HEK293T (cell line): ENCODE measurements at regions not wholly inside any gene's neighbourhood (a gene's known extent, or its start where the extent isn't known, plus 50 kb on each side); places are given as distances from the start of the nearest gene placed in this dataset.

Source experiments
- CTCF ChIA-PET: fragments of 350-600 bp; formaldehyde crosslinking; extraction: SDS; loops from one replicate; lab custom pipeline; 2021; ENCODE audit warnings: antibody characterized with exemption, inconsistent platforms; lab: Yijun Ruan, JAX
- POLR2A ChIA-PET: fragments of 350-600 bp; formaldehyde crosslinking; extraction: SDS; loops from one replicate; lab custom pipeline; 2020; ENCODE audit warnings: antibody characterized with exemption, inconsistent platforms; lab: Yijun Ruan, JAX
- DNase-seq: peaks from one replicate; pipeline ENCODE4 v3.0.0; 2012; ENCODE audit warnings: mixed read lengths; ENCODE audit errors: extremely low spot score
- ARNT ChIP-seq: fragments of 450-650 bp; IDR thresholded peaks from 2 replicates; pipeline ENCODE4 v1.6.1; 2017; ENCODE audit warnings: mild to moderate bottlenecking
- BHLHE40 ChIP-seq: fragments of 450-650 bp; IDR thresholded peaks from 2 replicates; pipeline ENCODE4 v1.6.1; 2016; ENCODE audit warnings: mild to moderate bottlenecking, moderate library complexity, borderline replicate concordance
- CTBP1 ChIP-seq: fragments of 450-650 bp; IDR thresholded peaks from 2 replicates; pipeline ENCODE4 v1.6.1; 2016; ENCODE audit warnings: borderline replicate concordance
- ELF4 ChIP-seq: fragments of 450-650 bp; IDR thresholded peaks from 2 replicates; pipeline ENCODE4 v1.6.1; 2017; ENCODE audit warnings: antibody characterized with exemption
- FOXA1 ChIP-seq: fragments of 450-650 bp; IDR thresholded peaks from 2 replicates; pipeline ENCODE4 v1.6.1; 2016; ENCODE audit warnings: mild to moderate bottlenecking
- FOXK2 ChIP-seq: fragments of 450-650 bp; IDR thresholded peaks from 2 replicates; pipeline ENCODE4 v1.6.1; 2016; ENCODE audit warnings: mild to moderate bottlenecking
- FOXM1 ChIP-seq: fragments of 450-650 bp; IDR thresholded peaks from 2 replicates; pipeline ENCODE4 v1.6.1; 2017; ENCODE audit warnings: mild to moderate bottlenecking, borderline replicate concordance
- HDGF ChIP-seq: fragments of 450-650 bp; IDR thresholded peaks from 2 replicates; pipeline ENCODE4 v1.6.1; 2017; ENCODE audit warnings: antibody characterized with exemption, borderline replicate concordance
- L3MBTL2 ChIP-seq: fragments of 450-650 bp; conservative IDR thresholded peaks from 2 replicates; pipeline ENCODE4 v1.6.1; 2016; ENCODE audit warnings: mild to moderate bottlenecking
- LEF1 ChIP-seq: fragments of 450-650 bp; IDR thresholded peaks from 2 replicates; pipeline ENCODE4 v1.6.1; 2017; ENCODE audit warnings: mild to moderate bottlenecking, borderline replicate concordance
- NFRKB ChIP-seq: fragments of 450-650 bp; IDR thresholded peaks from 2 replicates; pipeline ENCODE4 v1.6.1; 2016; ENCODE audit warnings: mild to moderate bottlenecking, moderate library complexity
- SP1 ChIP-seq: fragments of 450-650 bp; IDR thresholded peaks from 2 replicates; pipeline ENCODE4 v1.6.1; 2017
- SUZ12 ChIP-seq: fragments of 450-650 bp; IDR thresholded peaks from 2 replicates; pipeline ENCODE4 v1.6.1; 2016; ENCODE audit warnings: mild to moderate bottlenecking
- TARDBP ChIP-seq: fragments of 450-650 bp; IDR thresholded peaks from 2 replicates; pipeline ENCODE4 v1.6.1; 2016
- ZNF384 ChIP-seq: fragments of 450-650 bp; IDR thresholded peaks from 2 replicates; pipeline ENCODE4 v1.6.1; 2016
- TF ChIP-seq, protein P1 (sequence below): fragments of 450-650 bp; IDR thresholded peaks from 2 replicates; pipeline ENCODE4 v1.6.1; 2016

GRCh38 chr15:93479715-93480114, 390.7 kb upstream of the RGMA start:
- CTCF ChIA-PET = no interaction called here
- DNase-seq = no peak
- POLR2A ChIA-PET = no interaction called here
- TF ChIP-seq L3MBTL2 = no peak
- TF ChIP-seq NFRKB = no peak
- no peak for TF ChIP-seq ARNT
- TF ChIP-seq FOXM1 = no peak
- no peak for TF ChIP-seq HDGF
- TF ChIP-seq SUZ12 = no peak

- ChIA-PET POLR2A (no interaction called here), CTCF (no interaction called here)
- DNase-seq = no peak
Observed at GRCh38 chr15:93478947-93479346, 389.9 kb upstream of the RGMA start.

DNA sequence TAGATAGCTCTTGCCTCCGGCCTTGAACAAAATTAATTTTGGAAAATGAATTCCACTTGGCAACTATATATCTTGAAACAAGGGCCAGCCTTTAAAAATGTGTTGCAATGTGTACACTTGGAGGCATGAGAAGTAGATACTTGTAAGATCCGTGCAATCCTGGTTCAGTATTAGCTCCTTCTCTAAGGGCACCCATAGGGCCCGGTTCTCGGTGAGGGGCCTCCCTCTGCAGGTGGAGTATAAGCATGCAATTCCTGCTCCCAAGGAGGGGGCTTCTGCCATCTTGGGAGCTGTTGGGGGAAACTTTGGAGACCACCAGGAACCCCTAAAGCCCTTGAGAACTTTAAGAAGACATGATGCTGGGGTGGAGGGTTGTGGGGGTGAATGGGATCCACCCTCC, 388.7 kb upstream of the RGMA start:
- CTCF ChIA-PET = interaction anchor here (1.1 to 1.4 kb wide), 2 partner anchors 13 to 448 kb away, joined by 3 to 4 read pairs; no protein-coding TSS in a partner anchor
- POLR2A ChIA-PET = no interaction called here
- DNase-seq = no peak
- TF ChIP-seq ARNT (no peak), TARDBP (no peak), NFRKB (no peak), SP1 (no peak), FOXK2 (no peak), FOXM1 (no peak), ZNF384 (no peak), HDGF (no peak), L3MBTL2 (no peak), BHLHE40 (no peak), FOXA1 (no peak), SUZ12 (no peak), ELF4 (no peak), CTBP1 (no peak), LEF1 (no peak)
- TF ChIP-seq, protein P1, sequence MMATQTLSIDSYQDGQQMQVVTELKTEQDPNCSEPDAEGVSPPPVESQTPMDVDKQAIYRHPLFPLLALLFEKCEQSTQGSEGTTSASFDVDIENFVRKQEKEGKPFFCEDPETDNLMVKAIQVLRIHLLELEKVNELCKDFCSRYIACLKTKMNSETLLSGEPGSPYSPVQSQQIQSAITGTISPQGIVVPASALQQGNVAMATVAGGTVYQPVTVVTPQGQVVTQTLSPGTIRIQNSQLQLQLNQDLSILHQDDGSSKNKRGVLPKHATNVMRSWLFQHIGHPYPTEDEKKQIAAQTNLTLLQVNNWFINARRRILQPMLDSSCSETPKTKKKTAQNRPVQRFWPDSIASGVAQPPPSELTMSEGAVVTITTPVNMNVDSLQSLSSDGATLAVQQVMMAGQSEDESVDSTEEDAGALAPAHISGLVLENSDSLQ = no peak

More at GRCh38 chr15:93478947-93479346, 389.9 kb upstream of the RGMA start:
- TF ChIP-seq FOXM1 (no peak), TARDBP (no peak), FOXA1 (no peak), NFRKB (no peak), ELF4 (no peak), ARNT (no peak), SP1 (no peak), SUZ12 (no peak), CTBP1 (no peak)
- TF ChIP-seq, protein P1 = no peak

GRCh38 chr15:93477188-93477587, 388.2 kb upstream of the RGMA start:
- no peak for TF ChIP-seq SUZ12
- TF ChIP-seq HDGF = no peak
- no peak for TF ChIP-seq LEF1
- no peak for TF ChIP-seq CTBP1
- no peak for TF ChIP-seq SP1
- no peak for TF ChIP-seq BHLHE40
- TF ChIP-seq FOXA1 = no peak
- no peak for TF ChIP-seq NFRKB
- DNase-seq = no peak
- ChIA-PET POLR2A (no interaction called here), CTCF (interaction anchor here (1.1 to 1.4 kb wide), 2 partner anchors 12 to 448 kb away, joined by 3 to 4 read pairs; no protein-coding TSS in a partner anchor)

DNA sequence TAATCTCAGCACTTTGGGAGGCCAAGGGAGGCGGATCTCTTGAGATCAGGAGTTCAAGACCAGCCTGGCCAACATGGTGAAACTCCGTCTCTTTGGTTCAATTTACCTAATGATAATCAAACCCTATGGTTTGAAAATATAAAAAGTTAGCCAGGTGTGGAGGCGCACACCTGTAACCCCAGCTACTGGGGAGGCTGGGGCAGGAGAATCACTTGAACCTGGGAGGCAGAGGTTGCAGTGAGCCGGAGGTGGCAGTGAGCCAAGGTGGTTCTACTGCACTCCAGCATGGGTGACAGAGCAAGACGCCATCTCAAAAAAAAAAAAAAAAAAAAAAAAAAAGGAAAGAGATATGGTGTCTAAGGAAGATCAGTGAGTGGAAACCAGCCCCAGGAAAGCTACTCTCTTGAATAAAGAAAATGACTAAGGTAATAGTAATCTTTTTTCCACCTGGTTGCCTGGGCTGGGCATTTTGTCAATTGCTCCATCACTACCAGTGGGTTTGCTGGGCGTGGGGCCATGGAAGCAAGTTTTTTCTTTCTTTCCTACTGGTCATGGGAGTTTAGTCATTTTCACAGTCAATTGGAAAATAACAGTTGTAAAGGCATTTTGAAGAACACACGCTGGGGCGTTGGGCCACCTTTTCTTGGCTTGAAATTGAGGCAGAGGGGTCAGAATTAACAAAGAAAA, 387.6 kb upstream of the RGMA start:
- TF ChIP-seq FOXM1 (no peak), HDGF (no peak), SP1 (no peak), BHLHE40 (no peak), LEF1 (no peak), TARDBP (no peak), NFRKB (no peak), ZNF384 (no peak)
- TF ChIP-seq, protein P1 = no peak
- CTCF ChIA-PET = interaction anchor here (1.4 kb wide), 1 partner anchor 12 kb away, joined by 4 read pairs; no protein-coding TSS in a partner anchor
- POLR2A ChIA-PET = no interaction called here
- DNase-seq = no peak

GRCh38 chr15:93474728-93475127, 385.7 kb upstream of the RGMA start:
- DNase-seq = no peak
- ChIA-PET POLR2A (no interaction called here), CTCF (no interaction called here)
- TF ChIP-seq CTBP1 = no peak
- no peak for TF ChIP-seq L3MBTL2
- no peak for TF ChIP-seq SUZ12
- TF ChIP-seq ELF4 = no peak
- TF ChIP-seq FOXA1 = no peak
